Mesothelial cell of epicardium (in vitro differentiated cells): ENCODE measurements at regions not wholly inside any gene's neighbourhood (a gene's known extent, or its start where the extent isn't known, plus 50 kb on each side); places are given as distances from the start of the nearest gene placed in this dataset.

Experiments
- DNase-seq, 2 experiments: peaks; one replicate each; pipeline ENCODE4 v3.0.0; 2021; ENCODE audit warnings: low spot score in 2 of 2; ENCODE audit not compliant: unreplicated experiment in 2 of 2
- H3K27ac Mint-ChIP-seq: 2 replicates; pipeline ENCODE4 v1.8.0; 2021; ENCODE audit warnings: mixed read lengths
- H3K27me3 Mint-ChIP-seq: 2 replicates; pipeline ENCODE4 v1.8.0; 2021; ENCODE audit warnings: low read depth, mixed read lengths
- H3K36me3 Mint-ChIP-seq: 2 replicates; pipeline ENCODE4 v1.8.0; 2021; ENCODE audit warnings: mixed read lengths
- H3K4me1 Mint-ChIP-seq: 2 replicates; pipeline ENCODE4 v1.8.0; 2021; ENCODE audit warnings: mixed read lengths
- H3K4me3 Mint-ChIP-seq: 2 replicates; pipeline ENCODE4 v1.8.0; 2021; ENCODE audit warnings: mild to moderate bottlenecking, moderate library complexity, mixed read lengths
- H3K9me3 Mint-ChIP-seq: 2 replicates; pipeline ENCODE4 v1.8.0; 2021; ENCODE audit warnings: mixed read lengths
- TF ChIP-seq, protein P1 (sequence below): fragments of 200-600 bp; sonication (generic); IDR thresholded peaks from one replicate; pipeline ENCODE4 v1.5.0; 2021; ENCODE audit warnings: antibody characterized with exemption; ENCODE audit not compliant: unreplicated experiment

DNA sequence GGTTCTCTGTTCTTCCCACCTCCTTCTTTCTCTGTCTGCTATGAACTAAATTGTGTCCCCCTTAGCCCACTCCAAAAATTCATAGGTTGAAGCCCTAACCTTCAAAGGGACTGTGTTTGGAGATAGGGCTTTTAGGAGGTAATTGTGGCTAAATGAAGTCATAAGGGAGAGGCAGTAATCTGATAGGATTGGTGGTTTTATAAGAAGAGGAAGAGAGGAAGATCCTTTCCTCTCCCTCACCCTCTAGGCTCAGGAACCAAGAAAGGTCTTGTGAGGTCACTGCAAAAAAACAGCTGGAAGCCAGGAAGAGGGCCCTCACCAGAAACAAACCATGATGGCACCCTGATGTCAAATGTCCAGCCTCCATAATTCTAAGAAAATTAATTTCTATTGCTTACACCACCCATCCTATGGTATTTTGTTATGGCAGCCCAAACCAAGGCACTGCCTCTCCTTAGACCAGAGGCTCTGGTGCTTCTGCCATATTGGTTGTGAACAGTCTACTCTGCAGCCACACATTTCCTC, 135.1 kb upstream of the COL21A1 start:
- Mint-ChIP-seq H3K27me3 (no peaks in the 10 kb centered on the region), H3K27ac (peak overlapping the region; percentile 17), H3K36me3 (no peaks in the 10 kb centered on the region), H3K4me3 (no peak overlapping the region), H3K9me3 (peaks cover 12% of the 10 kb centered on the region), H3K4me1 (peaks cover 49% of the 10 kb centered on the region)
- no peak for DNase-seq
- TF ChIP-seq, protein P1, sequence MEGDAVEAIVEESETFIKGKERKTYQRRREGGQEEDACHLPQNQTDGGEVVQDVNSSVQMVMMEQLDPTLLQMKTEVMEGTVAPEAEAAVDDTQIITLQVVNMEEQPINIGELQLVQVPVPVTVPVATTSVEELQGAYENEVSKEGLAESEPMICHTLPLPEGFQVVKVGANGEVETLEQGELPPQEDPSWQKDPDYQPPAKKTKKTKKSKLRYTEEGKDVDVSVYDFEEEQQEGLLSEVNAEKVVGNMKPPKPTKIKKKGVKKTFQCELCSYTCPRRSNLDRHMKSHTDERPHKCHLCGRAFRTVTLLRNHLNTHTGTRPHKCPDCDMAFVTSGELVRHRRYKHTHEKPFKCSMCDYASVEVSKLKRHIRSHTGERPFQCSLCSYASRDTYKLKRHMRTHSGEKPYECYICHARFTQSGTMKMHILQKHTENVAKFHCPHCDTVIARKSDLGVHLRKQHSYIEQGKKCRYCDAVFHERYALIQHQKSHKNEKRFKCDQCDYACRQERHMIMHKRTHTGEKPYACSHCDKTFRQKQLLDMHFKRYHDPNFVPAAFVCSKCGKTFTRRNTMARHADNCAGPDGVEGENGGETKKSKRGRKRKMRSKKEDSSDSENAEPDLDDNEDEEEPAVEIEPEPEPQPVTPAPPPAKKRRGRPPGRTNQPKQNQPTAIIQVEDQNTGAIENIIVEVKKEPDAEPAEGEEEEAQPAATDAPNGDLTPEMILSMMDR, result no peak

- H3K4me1 Mint-ChIP-seq, result peaks cover 46% of the 10 kb centered on the region
These were observed 134.4 kb upstream of the COL21A1 start for GRCh38 chr6:56381801-56382251.

DNA sequence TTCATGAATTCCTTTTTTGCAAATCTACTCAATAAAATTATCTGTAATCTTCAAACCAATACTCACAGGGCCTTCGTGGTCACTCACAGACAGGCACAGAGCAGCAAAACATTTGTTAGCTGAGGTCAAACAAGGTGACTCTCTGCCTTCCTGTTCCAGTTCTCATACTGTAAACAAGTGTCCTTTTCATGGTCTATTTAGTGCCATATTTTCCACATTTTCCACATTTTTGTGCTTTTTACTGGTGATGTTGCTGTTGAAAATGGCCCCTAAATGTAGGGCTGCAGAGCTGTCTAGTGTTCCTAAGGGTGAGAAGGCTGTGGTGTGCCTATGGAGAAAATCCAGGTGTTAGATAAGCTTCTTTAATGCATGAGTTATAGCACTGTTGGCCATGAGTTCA, 133.1 kb upstream of the COL21A1 start:
- DNase-seq, result no peak
- no peaks in the 10 kb centered on the region for H3K27me3 Mint-ChIP-seq
- peaks cover 52% of the 10 kb centered on the region for H3K4me1 Mint-ChIP-seq
- H3K27ac Mint-ChIP-seq, result no peak overlapping the region
- TF ChIP-seq, protein P1, result no peak
- peaks cover 12% of the 10 kb centered on the region for H3K9me3 Mint-ChIP-seq
- H3K4me3 Mint-ChIP-seq, result no peak overlapping the region
- no peaks in the 10 kb centered on the region for H3K36me3 Mint-ChIP-seq

More at GRCh38 chr6:56381801-56382251, 134.4 kb upstream of the COL21A1 start:
- Mint-ChIP-seq H3K27me3 (no peaks in the 10 kb centered on the region), H3K4me3 (no peak overlapping the region), H3K36me3 (no peaks in the 10 kb centered on the region), H3K27ac (peak overlapping the region; percentile 21), H3K9me3 (peaks cover 12% of the 10 kb centered on the region)
- no peak for DNase-seq
- TF ChIP-seq, protein P1, result no peak

GRCh38 chr6:56378966-56379585, 131.7 kb upstream of the COL21A1 start:
- Mint-ChIP-seq H3K27me3 (no peaks in the 10 kb centered on the region), H3K27ac (peak overlapping the region; percentile 83), H3K36me3 (no peaks in the 10 kb centered on the region), H3K9me3 (peaks cover 8% of the 10 kb centered on the region), H3K4me1 (peaks cover 58% of the 10 kb centered on the region), H3K4me3 (no peak overlapping the region)
- TF ChIP-seq, protein P1, result no peak
- DNase-seq, result no peak

DNA sequence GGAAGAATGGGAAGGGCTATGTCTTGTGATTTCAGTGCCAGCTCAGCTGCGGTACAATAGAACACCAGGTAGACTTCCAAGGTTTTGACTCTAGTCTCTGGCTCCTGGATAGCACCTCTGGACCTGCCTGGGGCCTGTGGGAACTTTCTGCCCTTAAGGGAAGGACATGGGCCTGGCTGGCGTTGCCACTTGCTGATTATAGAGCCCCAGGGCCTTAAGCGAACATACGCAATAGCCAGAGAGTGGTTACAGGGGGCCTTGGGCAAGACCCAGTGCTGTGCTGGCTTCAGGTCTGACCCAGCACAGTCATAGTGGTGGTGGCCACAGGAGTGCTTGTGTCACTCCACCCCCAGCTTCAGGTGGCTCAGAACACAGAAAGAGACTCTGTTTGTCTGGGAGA, 131.1 kb upstream of the COL21A1 start:
- Mint-ChIP-seq H3K4me3 (no peak overlapping the region), H3K27me3 (no peaks in the 10 kb centered on the region), H3K9me3 (peaks cover 8% of the 10 kb centered on the region), H3K4me1 (peaks cover 60% of the 10 kb centered on the region), H3K36me3 (no peaks in the 10 kb centered on the region), H3K27ac (peak overlapping the region; percentile 83)
- no peak for DNase-seq
- TF ChIP-seq, protein P1, result no peak
